HepG2 (cell line): ENCODE measurements at regions not wholly inside any gene's neighbourhood (a gene's known extent, or its start where the extent isn't known, plus 50 kb on each side); places are given as distances from the start of the nearest gene placed in this dataset.
A peak's percentile ranks its signal among the peaks of the same experiment; 100 is the strongest.

Experiments
- GABPA ChIP-seq, 2 experiments: IDR thresholded peaks; 2 replicates each; pipeline ENCODE4 v1.6.1; 2011 to 2016; ENCODE audit warnings: low read depth in 2 of 2, low read length in 1 of 2, missing biosample characterization in 1 of 2, missing genetic modification characterization in 1 of 2
- IKZF5 ChIP-seq: IDR thresholded peaks from 2 replicates; pipeline ENCODE4 v1.6.1; 2018; ENCODE audit warnings: missing genetic modification reagents, mild to moderate bottlenecking, missing compliant biosample characterization
- JUND ChIP-seq: sonication (generic); formaldehyde crosslinking; IDR thresholded peaks from 2 replicates; pipeline ENCODE4 v1.8.0; 2022; ENCODE audit warnings: mild to moderate bottlenecking, missing genetic modification reagents
- RARA ChIP-seq: IDR thresholded peaks from 2 replicates; pipeline ENCODE4 v1.6.1; 2016; ENCODE audit warnings: missing genetic modification reagents, missing compliant biosample characterization
- SNAI1 ChIP-seq: sonication (generic); formaldehyde crosslinking; IDR thresholded peaks from 2 replicates; pipeline ENCODE4 v1.5.0; 2020; ENCODE audit warnings: mild to moderate bottlenecking, missing genetic modification reagents, borderline replicate concordance
- ZBTB43 ChIP-seq: sonication (generic); formaldehyde crosslinking; conservative IDR thresholded peaks from 2 replicates; pipeline ENCODE4 v1.4.0; 2020; ENCODE audit warnings: missing genetic modification reagents
- ZHX1 ChIP-seq: sonication (generic); formaldehyde crosslinking; IDR thresholded peaks from 2 replicates; pipeline ENCODE4 v1.8.1; 2022; ENCODE audit warnings: low read depth, mild to moderate bottlenecking, missing genetic modification reagents
- ZNF33A ChIP-seq: sonication (generic); formaldehyde crosslinking; IDR thresholded peaks from 2 replicates; pipeline ENCODE4 v1.5.1; 2020; ENCODE audit warnings: missing genetic modification reagents, mild to moderate bottlenecking, moderate library complexity, borderline replicate concordance
- ZNF431 ChIP-seq: sonication (generic); formaldehyde crosslinking; IDR thresholded peaks from 2 replicates; pipeline ENCODE4 v1.9.0; 2022; ENCODE audit warnings: missing genetic modification reagents, low read depth, mild to moderate bottlenecking, borderline replicate concordance
- ZNF605 ChIP-seq: sonication (generic); formaldehyde crosslinking; IDR thresholded peaks from 2 replicates; pipeline ENCODE4 v1.8.0; 2022; ENCODE audit warnings: mild to moderate bottlenecking, missing genetic modification reagents
- ZNF646 ChIP-seq: sonication (generic); formaldehyde crosslinking; IDR thresholded peaks from 2 replicates; pipeline ENCODE4 v1.9.0; 2021; ENCODE audit warnings: mild to moderate bottlenecking, missing genetic modification reagents

- peak; percentile 48; the same call in 1 of the 2 replicates for TF ChIP-seq IKZF5 (CRISPR knock-in tag)
- TF ChIP-seq ZNF33A (CRISPR knock-in tag): 0 out of 2 replicates have a peak, but pooled peaks have one; percentile 18
- peak; percentile 18; the same call in 1 of the 2 replicates for TF ChIP-seq JUND (CRISPR knock-in tag)
- TF ChIP-seq ZHX1 (CRISPR knock-in tag): 0 out of 2 replicates have a peak, but pooled peaks have one; percentile 56
- no peak for TF ChIP-seq ZNF605
- TF ChIP-seq SNAI1 (CRISPR knock-in tag): no peak
- TF ChIP-seq RARA (CRISPR knock-in tag): peak; percentile 85
- TF ChIP-seq ZNF431 (CRISPR knock-in tag): peak; percentile 71; the same call in 1 of the 2 replicates
- TF ChIP-seq GABPA (IDR thresholded peaks at IDR 0.05; ENCODE audit: low read depth, low read length): no peak
- TF ChIP-seq GABPA (CRISPR knock-in tag; IDR thresholded peaks at IDR 0.05; ENCODE audit: low read depth): no peak
- TF ChIP-seq ZNF646 (CRISPR knock-in tag): no peak
- 0 out of 2 replicates have a peak, but pooled peaks have one; percentile 42 for TF ChIP-seq ZBTB43 (CRISPR knock-in tag)
These were observed 441.4 kb downstream of the RPS6KC1 start (continued) for GRCh38 chr1:213492161-213493041.
